Activated CD4-positive, alpha-beta memory T cell treated with anti-CD3 and anti-CD28 coated beads, Interleukin-2, amount 10 ng/mL, durations not matched to agents 7 days and 5 days (primary cell): ENCODE measurements at regions not wholly inside any gene's neighbourhood (a gene's known extent, or its start where the extent isn't known, plus 50 kb on each side); places are given as distances from the start of the nearest gene placed in this dataset.
"Not testable (repeated sequence)": the region's sequence is repeated elsewhere in the genome, so short reads cannot be mapped to it uniquely, and the experiment has no call there.

Source experiments
- CTCF ChIA-PET: fragments of 350-600 bp; sonication (Branson Sonifier 250); formaldehyde crosslinking; loops from one replicate; lab custom pipeline; 2021; ENCODE audit warnings: antibody characterized with exemption, inconsistent platforms; lab: Charles Lee
- POLR2A ChIA-PET: fragments of 350-600 bp; sonication (Branson Sonifier 250); formaldehyde crosslinking; loops from one replicate; lab custom pipeline; 2021; ENCODE audit warnings: antibody characterized with exemption; lab: Charles Lee
- DNase-seq: peaks from one replicate; pipeline ENCODE4 v3.0.0-alpha.2; 2020
- H3K27ac Mint-ChIP-seq: one replicate; pipeline ENCODE4 v1.8.0; 2021; ENCODE audit warnings: mild to moderate bottlenecking, mixed read lengths
- H3K27me3 Mint-ChIP-seq: one replicate; pipeline ENCODE4 v1.8.0; 2021; ENCODE audit warnings: mixed read lengths
- H3K36me3 Mint-ChIP-seq: one replicate; pipeline ENCODE4 v1.8.0; 2021; ENCODE audit warnings: low read depth, mixed read lengths
- H3K4me1 Mint-ChIP-seq: one replicate; pipeline ENCODE4 v1.8.0; 2021; ENCODE audit warnings: mixed read lengths
- H3K4me3 Mint-ChIP-seq: one replicate; pipeline ENCODE4 v1.8.0; 2021; ENCODE audit warnings: mild to moderate bottlenecking, mixed read lengths
- H3K9me3 Mint-ChIP-seq: one replicate; pipeline ENCODE4 v1.8.0; 2021; ENCODE audit warnings: mixed read lengths

DNA sequence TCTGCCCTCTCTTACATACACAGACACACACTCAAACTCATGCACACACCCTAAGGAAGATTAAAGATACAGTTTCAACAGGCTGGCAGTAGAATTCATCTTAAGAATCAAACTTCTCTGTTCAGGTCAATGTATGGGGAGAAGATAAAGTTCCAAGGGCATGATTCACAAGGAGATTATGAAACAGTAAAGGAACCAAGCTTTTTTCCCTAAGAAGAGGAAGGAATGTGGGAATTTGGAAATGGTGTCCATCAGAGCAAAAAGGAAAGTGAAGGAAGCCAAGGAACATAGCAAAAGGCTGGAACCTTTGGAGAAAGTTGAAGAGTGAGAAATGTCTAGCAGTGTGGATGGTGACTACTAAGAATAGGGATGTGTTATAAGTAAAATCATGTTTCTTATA, 191.0 kb upstream of the NPY2R start:
- no peak for DNase-seq
- ChIA-PET POLR2A (no interaction called here), CTCF (no interaction called here)
- Mint-ChIP-seq H3K36me3 (no peaks in the 10 kb centered on the region), H3K4me1 (no peaks in the 10 kb centered on the region), H3K27me3 (no peaks in the 10 kb centered on the region), H3K27ac (no peak overlapping the region), H3K4me3 (no peak overlapping the region), H3K9me3 (no peaks in the 10 kb centered on the region)

DNA sequence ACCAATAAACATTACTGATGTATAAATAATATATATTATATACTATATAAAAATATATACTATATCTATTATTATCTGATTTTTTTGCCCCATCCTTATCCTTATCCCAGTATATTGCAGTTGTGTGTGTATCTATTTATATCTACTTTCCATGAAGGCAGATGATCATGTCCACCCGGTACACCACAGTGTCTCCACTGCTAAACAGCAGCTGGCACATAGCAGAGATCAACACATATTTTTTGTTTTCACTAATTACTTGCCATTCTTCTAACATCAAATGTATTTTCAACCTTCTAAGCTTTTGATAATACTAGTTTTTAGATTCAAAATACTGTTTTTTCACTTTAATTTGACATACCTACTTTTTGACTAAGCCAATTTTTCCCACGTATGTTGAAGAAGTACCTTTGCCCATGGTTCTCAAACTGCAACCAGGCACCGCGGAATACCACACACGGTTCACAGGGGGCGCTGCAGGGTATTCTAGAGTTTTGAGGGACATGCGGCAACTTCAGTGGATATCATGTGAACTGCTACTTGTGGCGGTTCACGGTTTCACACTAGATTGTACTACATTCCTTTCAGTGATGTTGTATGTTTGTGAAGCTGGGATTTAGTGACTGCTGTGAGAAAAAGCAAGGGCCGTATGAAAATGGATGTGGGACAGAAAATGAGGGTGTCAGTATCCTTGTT, 182.5 kb upstream of the NPY2R start:
- no peaks in the 10 kb centered on the region for H3K4me1 Mint-ChIP-seq
- no peak overlapping the region for H3K4me3 Mint-ChIP-seq
- ChIA-PET CTCF (interaction anchor here (1.3 kb wide), 1 partner anchor 349 kb away, joined by 3 read pairs; no protein-coding TSS in a partner anchor), POLR2A (interaction anchor here (1.1 kb wide), 1 partner anchor 14 kb away, joined by 3 read pairs; no protein-coding TSS in a partner anchor)
- no peaks in the 10 kb centered on the region for H3K27me3 Mint-ChIP-seq
- no peaks in the 10 kb centered on the region for H3K9me3 Mint-ChIP-seq
- H3K27ac Mint-ChIP-seq = no peak overlapping the region
- no peak for DNase-seq
- no peaks in the 10 kb centered on the region for H3K36me3 Mint-ChIP-seq

DNA sequence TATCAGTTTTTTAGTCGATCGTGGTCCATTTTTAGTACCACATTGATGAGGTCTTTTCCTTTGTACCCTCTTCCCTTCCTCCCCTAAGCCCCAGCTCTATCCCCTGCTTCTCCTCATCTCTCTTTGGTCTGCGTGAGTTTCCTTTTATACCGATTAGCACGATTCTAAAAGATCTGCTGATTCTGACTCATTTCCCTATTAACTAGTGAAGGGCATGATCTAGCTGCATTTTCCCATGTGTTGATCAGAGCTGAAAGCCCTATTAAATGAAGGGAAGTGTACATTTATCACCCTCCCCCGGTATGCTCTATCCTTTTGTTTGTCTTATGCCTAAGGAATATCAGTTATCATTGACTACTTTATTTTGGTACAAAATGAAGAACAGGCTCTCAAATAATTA, 181.7 kb upstream of the NPY2R start:
- ChIA-PET CTCF (interaction anchor here (1.3 kb wide), 1 partner anchor 348 kb away, joined by 3 read pairs; no protein-coding TSS in a partner anchor), POLR2A (interaction anchor here (1.1 kb wide), 1 partner anchor 13 kb away, joined by 3 read pairs; no protein-coding TSS in a partner anchor)
- Mint-ChIP-seq H3K4me1 (no peaks in the 10 kb centered on the region), H3K36me3 (no peaks in the 10 kb centered on the region), H3K27ac (no peak overlapping the region), H3K27me3 (no peaks in the 10 kb centered on the region), H3K9me3 (no peaks in the 10 kb centered on the region), H3K4me3 (no peak overlapping the region)
- no peak for DNase-seq

DNA sequence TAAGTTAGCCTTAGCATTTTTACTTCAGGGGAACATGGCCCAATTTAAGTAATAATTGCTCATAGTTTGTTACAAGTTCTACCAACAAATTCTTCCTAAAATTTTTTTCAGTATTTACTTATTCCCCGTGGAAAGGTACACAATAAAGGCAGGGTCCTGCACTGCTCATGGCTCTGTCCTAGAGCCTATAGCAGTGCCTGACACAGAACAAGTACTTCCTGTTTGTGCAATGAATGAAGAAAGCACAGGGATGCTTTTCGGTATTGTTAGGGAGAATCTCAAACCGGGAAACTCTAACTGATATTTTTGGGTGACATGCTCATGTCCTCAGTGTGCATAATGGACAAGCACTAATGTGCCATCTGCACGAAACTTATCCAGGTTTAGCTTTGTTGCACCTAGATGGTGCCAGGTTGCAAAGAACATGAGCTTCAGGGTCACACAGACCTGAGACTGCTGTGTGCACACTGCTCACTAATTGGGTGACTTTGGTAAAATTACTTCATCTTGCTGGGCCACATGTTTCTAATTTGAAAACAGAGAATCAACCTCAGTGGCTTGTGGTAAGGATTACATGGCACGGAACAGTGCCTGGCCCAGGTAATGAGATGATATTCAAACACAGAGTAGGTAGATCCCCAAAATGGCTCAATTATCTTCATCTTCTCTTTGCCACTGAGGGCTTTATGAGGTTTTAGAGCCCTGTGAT, 175.8 kb upstream of the NPY2R start:
- H3K4me3 Mint-ChIP-seq = no peak overlapping the region
- DNase-seq = no peak
- POLR2A ChIA-PET = no interaction called here
- H3K27ac Mint-ChIP-seq = no peak overlapping the region
- H3K4me1 Mint-ChIP-seq = no peaks in the 10 kb centered on the region
- CTCF ChIA-PET = no interaction called here
- H3K36me3 Mint-ChIP-seq = no peaks in the 10 kb centered on the region
- no peaks in the 10 kb centered on the region for H3K9me3 Mint-ChIP-seq
- H3K27me3 Mint-ChIP-seq = no peaks in the 10 kb centered on the region

DNA sequence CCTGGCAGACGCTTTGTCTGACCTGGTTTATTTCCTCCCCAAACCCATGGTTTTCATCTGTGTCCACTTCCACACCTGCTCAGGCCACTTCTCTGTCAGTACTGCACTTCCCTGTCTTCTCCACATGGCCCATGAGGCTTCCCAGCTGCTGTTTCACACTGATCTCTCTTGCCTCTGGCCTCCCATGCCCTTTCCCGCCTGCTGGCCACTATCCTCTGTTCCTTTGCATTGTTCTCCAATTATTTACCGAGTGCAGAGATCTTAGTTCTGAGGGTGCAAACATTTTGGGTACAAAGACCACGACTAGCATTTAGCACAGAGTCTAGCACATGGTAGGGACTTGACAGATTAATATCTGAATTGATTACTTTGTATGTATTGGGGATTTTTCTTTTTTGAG, 174.8 kb upstream of the NPY2R start:
- DNase-seq = no peak
- H3K4me1 Mint-ChIP-seq = no peaks in the 10 kb centered on the region
- no peaks in the 10 kb centered on the region for H3K36me3 Mint-ChIP-seq
- no peaks in the 10 kb centered on the region for H3K9me3 Mint-ChIP-seq
- POLR2A ChIA-PET = no interaction called here
- CTCF ChIA-PET = interaction anchor here (1.1 kb wide), 1 partner anchor 9 kb away, joined by 3 read pairs; no protein-coding TSS in a partner anchor
- no peak overlapping the region for H3K4me3 Mint-ChIP-seq
- H3K27me3 Mint-ChIP-seq = no peaks in the 10 kb centered on the region
- no peak overlapping the region for H3K27ac Mint-ChIP-seq

DNA sequence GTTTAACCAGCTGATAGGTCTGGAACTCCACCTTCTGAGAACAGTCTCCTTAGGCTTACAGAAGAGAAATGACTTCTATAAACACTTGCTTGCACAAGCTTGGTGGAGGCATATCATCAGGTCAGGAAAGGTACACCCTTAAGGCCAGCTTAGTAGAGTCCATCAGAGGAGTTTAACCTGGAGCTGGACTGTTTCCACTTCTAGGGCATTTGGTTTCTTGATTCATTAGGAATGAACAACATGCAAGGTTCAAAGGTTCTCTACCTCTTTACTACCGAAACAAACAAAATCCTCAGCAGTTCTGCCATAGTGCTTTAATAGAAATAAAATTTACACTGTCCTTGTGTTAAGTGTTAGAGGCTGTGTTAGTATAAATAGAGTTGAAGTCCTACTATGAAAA, 171.4 kb upstream of the NPY2R start:
- no peaks in the 10 kb centered on the region for H3K36me3 Mint-ChIP-seq
- no peaks in the 10 kb centered on the region for H3K27me3 Mint-ChIP-seq
- no peak overlapping the region for H3K27ac Mint-ChIP-seq
- ChIA-PET CTCF (no interaction called here), POLR2A (no interaction called here)
- no peaks in the 10 kb centered on the region for H3K4me1 Mint-ChIP-seq
- DNase-seq = no peak
- no peak overlapping the region for H3K4me3 Mint-ChIP-seq
- no peaks in the 10 kb centered on the region for H3K9me3 Mint-ChIP-seq

DNA sequence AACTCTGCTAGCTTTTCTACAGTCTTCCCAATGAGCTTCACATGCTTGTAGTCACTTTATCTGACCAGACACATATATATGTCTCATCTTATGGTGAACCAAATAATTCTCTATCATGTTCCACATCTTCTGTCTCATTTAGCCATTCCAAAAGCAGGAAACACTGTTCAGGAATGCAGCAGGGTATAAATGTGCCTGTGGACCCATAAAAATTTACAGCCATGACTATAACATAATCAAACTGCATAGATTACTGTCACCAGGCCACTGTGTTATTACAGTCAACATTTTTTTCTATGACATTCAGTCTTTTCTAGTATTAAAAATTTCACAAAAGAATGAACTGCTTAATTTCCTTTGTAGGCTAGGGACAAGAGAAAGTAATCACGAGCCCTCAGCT, 170.0 kb upstream of the NPY2R start:
- H3K4me1 Mint-ChIP-seq = no peaks in the 10 kb centered on the region

DNA sequence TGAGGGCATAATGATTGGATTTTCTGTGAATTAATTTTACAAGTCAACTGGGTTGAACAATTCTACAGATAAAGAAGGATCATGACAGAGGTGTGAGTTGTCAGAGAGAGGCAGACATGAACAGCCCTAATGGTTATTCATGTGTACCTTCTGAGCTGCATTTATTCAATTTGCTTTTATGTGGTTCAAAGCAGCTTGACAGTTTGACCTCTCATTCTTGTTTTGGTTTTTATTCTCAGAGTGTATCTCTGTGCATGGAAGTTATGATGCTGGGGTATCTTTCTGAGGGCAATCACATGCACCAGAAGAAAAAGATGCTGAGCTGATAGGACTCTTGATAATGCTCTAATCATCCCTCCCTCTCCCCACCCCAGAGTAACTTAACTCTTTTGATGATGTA, 169.3 kb upstream of the NPY2R start:
- Mint-ChIP-seq H3K27ac (no peak overlapping the region), H3K9me3 (no peaks in the 10 kb centered on the region), H3K4me1 (no peaks in the 10 kb centered on the region), H3K4me3 (no peak overlapping the region), H3K27me3 (no peaks in the 10 kb centered on the region), H3K36me3 (no peaks in the 10 kb centered on the region)
- POLR2A ChIA-PET = interaction anchor here (1.4 kb wide), 1 partner anchor 13 kb away, joined by 3 read pairs; no protein-coding TSS in a partner anchor
- CTCF ChIA-PET = no interaction called here
- no peak for DNase-seq

More for the DNA sequence above, 170.0 kb upstream of the NPY2R start:
- no peaks in the 10 kb centered on the region for H3K36me3 Mint-ChIP-seq
- no peak for DNase-seq
- no peak overlapping the region for H3K27ac Mint-ChIP-seq
- no peaks in the 10 kb centered on the region for H3K9me3 Mint-ChIP-seq
- H3K27me3 Mint-ChIP-seq = no peaks in the 10 kb centered on the region
- CTCF ChIA-PET = no interaction called here
- POLR2A ChIA-PET = no interaction called here
- no peak overlapping the region for H3K4me3 Mint-ChIP-seq

DNA sequence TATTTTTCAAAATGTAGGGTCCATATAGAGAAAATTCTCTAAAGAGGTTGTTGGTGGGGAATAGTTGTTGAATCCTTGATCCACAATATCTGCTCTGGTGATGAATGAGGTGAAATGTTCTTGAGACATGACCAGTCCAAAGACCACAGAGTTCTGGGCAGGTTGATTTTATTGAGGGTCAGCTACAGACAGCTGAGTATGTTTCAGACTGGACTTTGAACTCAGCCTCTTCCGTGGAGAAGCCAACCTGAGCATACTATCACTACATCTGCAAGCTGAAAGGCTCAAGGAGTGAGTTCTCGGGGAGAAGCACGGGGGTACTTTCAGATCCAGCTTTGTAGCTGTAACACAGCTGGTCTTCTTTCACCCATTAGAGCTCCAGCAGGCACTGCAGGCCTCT, 168.4 kb upstream of the NPY2R start:
- H3K4me1 Mint-ChIP-seq = no peaks in the 10 kb centered on the region
- H3K4me3 Mint-ChIP-seq = no peak overlapping the region
- no peak overlapping the region for H3K27ac Mint-ChIP-seq
- ChIA-PET CTCF (no interaction called here), POLR2A (interaction anchor here (1.4 kb wide), 1 partner anchor 14 kb away, joined by 3 read pairs; no protein-coding TSS in a partner anchor)
- DNase-seq = no peak
- H3K36me3 Mint-ChIP-seq = no peaks in the 10 kb centered on the region
- no peaks in the 10 kb centered on the region for H3K9me3 Mint-ChIP-seq
- no peaks in the 10 kb centered on the region for H3K27me3 Mint-ChIP-seq

DNA sequence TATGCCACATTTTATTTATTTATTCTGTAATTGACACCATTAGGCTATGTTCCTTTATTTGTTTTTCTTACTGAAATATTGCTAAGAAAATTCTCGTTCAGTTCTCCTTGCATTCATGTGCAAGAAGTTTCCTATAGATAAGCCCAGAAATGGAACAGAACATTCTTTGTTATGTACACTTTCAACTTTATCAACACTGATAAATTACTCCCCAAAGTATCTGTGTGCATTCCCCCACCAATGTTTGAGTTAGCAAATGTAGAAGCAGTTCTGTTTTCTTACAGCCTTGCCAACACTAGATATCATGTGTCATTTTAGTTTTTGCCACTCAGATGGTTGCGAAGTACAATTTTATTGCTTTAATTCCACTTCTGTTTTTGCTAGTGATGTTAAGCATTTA, 166.4 kb upstream of the NPY2R start:
- Mint-ChIP-seq H3K27me3 (no peaks in the 10 kb centered on the region), H3K9me3 (peaks cover 2% of the 10 kb centered on the region), H3K4me3 (no peak overlapping the region), H3K27ac (no peak overlapping the region), H3K36me3 (no peaks in the 10 kb centered on the region), H3K4me1 (no peaks in the 10 kb centered on the region)
- DNase-seq = no peak
- CTCF ChIA-PET = no interaction called here
- POLR2A ChIA-PET = no interaction called here

DNA sequence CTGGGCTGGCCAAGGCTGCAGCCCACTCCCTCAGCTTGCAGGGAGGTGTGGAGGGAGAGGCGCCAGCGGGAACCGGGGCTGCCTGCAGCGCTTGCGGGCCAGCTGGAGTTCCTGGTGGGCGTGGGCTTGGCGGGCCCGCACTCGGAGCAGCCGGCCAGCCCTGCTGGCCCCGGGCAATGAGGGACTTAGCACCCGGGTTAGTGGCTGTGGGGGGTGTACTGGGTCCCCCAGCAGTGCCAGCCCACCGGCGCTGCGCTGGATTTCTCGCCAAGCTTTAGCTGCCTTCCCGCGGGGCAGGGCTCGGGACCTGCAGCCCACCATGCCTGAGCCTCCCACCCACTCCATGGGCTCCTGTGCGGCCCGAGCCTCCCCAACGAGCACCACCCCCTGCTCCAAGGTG, 164.2 kb upstream of the NPY2R start:
- H3K9me3 Mint-ChIP-seq, H3K4me1 Mint-ChIP-seq, H3K27ac Mint-ChIP-seq, CTCF ChIA-PET, H3K27me3 Mint-ChIP-seq, H3K4me3 Mint-ChIP-seq, H3K36me3 Mint-ChIP-seq, DNase-seq, POLR2A ChIA-PET: not testable (repeated sequence)

DNA sequence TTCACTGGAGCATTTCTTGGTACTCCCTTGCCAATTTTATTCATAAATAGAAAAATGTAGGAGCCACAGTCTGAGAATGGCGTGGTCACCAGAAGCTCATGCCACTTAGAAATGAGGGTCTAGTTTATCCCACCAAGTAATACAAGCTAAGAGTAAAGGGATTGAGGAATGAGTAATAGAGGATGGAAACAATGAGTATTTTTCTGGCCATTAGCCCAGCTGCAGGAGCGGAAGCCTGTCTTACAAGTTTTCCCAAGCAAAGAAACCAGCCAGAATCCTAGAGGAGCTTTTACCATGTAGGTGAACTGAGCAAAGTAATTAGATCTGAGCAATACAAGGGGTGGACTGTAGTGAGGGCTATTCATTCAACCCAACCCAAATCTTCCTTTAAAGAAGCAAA, 160.7 kb upstream of the NPY2R start:
- POLR2A ChIA-PET = no interaction called here
- Mint-ChIP-seq H3K4me1 (no peaks in the 10 kb centered on the region), H3K27ac (no peak overlapping the region), H3K27me3 (no peaks in the 10 kb centered on the region), H3K9me3 (peaks cover 2% of the 10 kb centered on the region), H3K4me3 (no peak overlapping the region), H3K36me3 (no peaks in the 10 kb centered on the region)
- CTCF ChIA-PET = no interaction called here
- DNase-seq = no peak

DNA sequence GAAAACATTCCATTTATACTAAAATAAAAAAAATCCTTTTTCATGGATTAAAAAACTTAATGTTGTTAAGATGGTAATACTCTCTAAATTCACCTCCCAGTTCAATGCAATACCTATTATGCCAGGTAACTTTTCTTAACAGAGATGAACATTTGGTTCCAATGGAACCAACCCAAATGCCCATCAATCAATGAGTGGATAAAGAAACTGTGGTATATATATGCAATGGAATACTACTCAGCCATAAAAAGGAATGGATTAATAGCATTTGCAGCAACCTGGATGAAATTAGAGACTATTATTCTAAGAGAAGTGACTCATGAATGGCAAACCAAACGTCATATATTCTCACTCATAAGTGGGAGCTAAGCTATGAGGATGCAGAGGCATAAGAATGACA, 154.4 kb upstream of the NPY2R start:
- POLR2A ChIA-PET, H3K4me3 Mint-ChIP-seq, H3K27me3 Mint-ChIP-seq, H3K9me3 Mint-ChIP-seq, H3K36me3 Mint-ChIP-seq, H3K27ac Mint-ChIP-seq, CTCF ChIA-PET, H3K4me1 Mint-ChIP-seq, DNase-seq: not testable (repeated sequence)
